ENCODE measurements at regions not wholly inside any gene's neighbourhood (a gene's known extent, or its start where the extent isn't known, plus 50 kb on each side); places are given as distances from the start of the nearest gene placed in this dataset.

GRCh38 chr6:81166770-81167169 is 585.7 kb downstream of the TENT5A start:
- Histone ChIP-seq H2AFZ (ENCODE audit: low read depth, low read length) (no peak overlapping the region), H3K9me2 (ENCODE audit: insufficient read depth, low read length) (no peaks in the 10 kb centered on the region), H3K9ac (ENCODE audit: low read length) (no peak overlapping the region), H3K27me3 (ENCODE audit: insufficient read depth, low read depth, low read length) (no peaks in the 10 kb centered on the region), H4K20me1 (ENCODE audit: insufficient read depth) (no peaks in the 10 kb centered on the region), H3K9me3 (ENCODE audit: low read length) (no peaks in the 10 kb centered on the region), H3F3A (ENCODE audit: insufficient read depth, low read length, poor library complexity, severe bottlenecking) (no peaks in the 10 kb centered on the region), H3K79me2 (replicated peaks; ENCODE audit: insufficient read depth, low read length) (no peaks in the 10 kb centered on the region), H3K36me3 (ENCODE audit: insufficient read depth, low read length) (no peaks in the 10 kb centered on the region), H3K4me3 (ENCODE audit: low read length) (no peak overlapping the region), H3K27ac (ENCODE audit: low read length) (no peak overlapping the region), H3K4me2 (ENCODE audit: low read length) (no peak overlapping the region)
- TF ChIP-seq EZH2 (IDR thresholded peaks at IDR 0.05; ENCODE audit: borderline replicate concordance, insufficient read depth, low read length, poor library complexity, severe bottlenecking) (no peak), SMC3 (conservative IDR thresholded peaks at IDR 0.05; ENCODE audit: poor library complexity) (no peak), MXI1 (conservative IDR thresholded peaks at IDR 0.05; ENCODE audit: poor library complexity, severe bottlenecking) (no peak), TAF1 (IDR thresholded peaks at IDR 0.05; ENCODE audit: low read depth) (no peak), REST (IDR thresholded peaks at IDR 0.05; ENCODE audit: borderline replicate concordance) (no peak), RAD21 (conservative IDR thresholded peaks at IDR 0.05) (no peak), EP300 (conservative IDR thresholded peaks at IDR 0.05; ENCODE audit: poor library complexity, severe bottlenecking) (no peak)

GRCh38 chr6:81158956-81159355 is 593.5 kb downstream of the TENT5A start:
- Histone ChIP-seq H2AFZ (ENCODE audit: low read depth, low read length) (no peak overlapping the region), H3K4me3 (ENCODE audit: low read length) (no peak overlapping the region), H3F3A (ENCODE audit: insufficient read depth, low read length, poor library complexity, severe bottlenecking) (no peaks in the 10 kb centered on the region), H3K4me2 (ENCODE audit: low read length) (no peak overlapping the region), H3K27me3 (ENCODE audit: insufficient read depth, low read depth, low read length) (no peaks in the 10 kb centered on the region), H3K27ac (ENCODE audit: low read length) (no peak overlapping the region), H3K9me3 (ENCODE audit: low read length) (no peaks in the 10 kb centered on the region), H3K79me2 (replicated peaks; ENCODE audit: insufficient read depth, low read length) (no peaks in the 10 kb centered on the region), H4K20me1 (ENCODE audit: insufficient read depth) (no peaks in the 10 kb centered on the region), H3K9me2 (ENCODE audit: insufficient read depth, low read length) (no peaks in the 10 kb centered on the region), H3K9ac (ENCODE audit: low read length) (no peak overlapping the region), H3K36me3 (ENCODE audit: insufficient read depth, low read length) (no peaks in the 10 kb centered on the region)
- TF ChIP-seq EZH2 (IDR thresholded peaks at IDR 0.05; ENCODE audit: borderline replicate concordance, insufficient read depth, low read length, poor library complexity, severe bottlenecking) (no peak), CTCF (IDR thresholded peaks at IDR 0.05; ENCODE audit: poor library complexity, severe bottlenecking) (no peak)

- no peaks in the 10 kb centered on the region for H3K9me2 ChIP-seq (ENCODE audit: insufficient read depth, low read length)
- no peaks in the 10 kb centered on the region for H3K27me3 ChIP-seq (ENCODE audit: insufficient read depth, low read depth, low read length)
- no peak overlapping the region for H3K4me3 ChIP-seq (ENCODE audit: low read length)
- H3K79me2 ChIP-seq (replicated peaks; ENCODE audit: insufficient read depth, low read length) = no peaks in the 10 kb centered on the region
- H3K4me2 ChIP-seq (ENCODE audit: low read length) = no peak overlapping the region
- TF ChIP-seq CTCF (IDR thresholded peaks at IDR 0.05; ENCODE audit: poor library complexity, severe bottlenecking) (no peak), TAF1 (IDR thresholded peaks at IDR 0.05; ENCODE audit: low read depth) (no peak), REST (IDR thresholded peaks at IDR 0.05; ENCODE audit: borderline replicate concordance) (no peak), RAD21 (conservative IDR thresholded peaks at IDR 0.05) (no peak), SMC3 (conservative IDR thresholded peaks at IDR 0.05; ENCODE audit: poor library complexity) (no peak), POLR2AphosphoS5 (IDR thresholded peaks at IDR 0.05) (no peak), EP300 (conservative IDR thresholded peaks at IDR 0.05; ENCODE audit: poor library complexity, severe bottlenecking) (no peak), MXI1 (conservative IDR thresholded peaks at IDR 0.05; ENCODE audit: poor library complexity, severe bottlenecking) (no peak), EZH2 (IDR thresholded peaks at IDR 0.05; ENCODE audit: borderline replicate concordance, insufficient read depth, low read length, poor library complexity, severe bottlenecking) (no peak)
- no peak overlapping the region for H3K9ac ChIP-seq (ENCODE audit: low read length)
- no peaks in the 10 kb centered on the region for H3K9me3 ChIP-seq (ENCODE audit: low read length)
- H3F3A ChIP-seq (ENCODE audit: insufficient read depth, low read length, poor library complexity, severe bottlenecking) = no peaks in the 10 kb centered on the region
- no peaks in the 10 kb centered on the region for H3K36me3 ChIP-seq (ENCODE audit: insufficient read depth, low read length)
- H2AFZ ChIP-seq (ENCODE audit: low read depth, low read length) = no peak overlapping the region
- H4K20me1 ChIP-seq (ENCODE audit: insufficient read depth) = no peaks in the 10 kb centered on the region
- no peak overlapping the region for H3K27ac ChIP-seq (ENCODE audit: low read length)
Observed at GRCh38 chr6:81148751-81149150, 603.7 kb downstream of the TENT5A start.
